Breast epithelium (tissue), 3 donors: ENCODE measurements at regions not wholly inside any gene's neighbourhood (a gene's known extent, or its start where the extent isn't known, plus 50 kb on each side); places are given as distances from the start of the nearest gene placed in this dataset.

ENCODE experiments used
- CTCF ChIP-seq, 3 donors: fragments of 450-650 bp; IDR thresholded peaks; one replicate each; pipeline ENCODE4 v1.5.1; 2016 to 2017; ENCODE audit warnings: antibody characterized with exemption in 3 of 3, mild to moderate bottlenecking in 3 of 3, moderate library complexity in 3 of 3
- POLR2A ChIP-seq: fragments of 450-650 bp; IDR thresholded peaks from one replicate; pipeline ENCODE4 v1.6.1; 2016; ENCODE audit warnings: antibody characterized with exemption, mild to moderate bottlenecking, moderate library complexity
- POLR2AphosphoS5 ChIP-seq, 3 donors: sonication (generic); formaldehyde crosslinking; IDR thresholded peaks; one replicate each; pipeline ENCODE4 v1.6.1; 2017; ENCODE audit warnings: antibody characterized with exemption in 3 of 3

- TF ChIP-seq CTCF (IDR thresholded peaks at IDR 0.05) (no peak), POLR2A (no peak), POLR2AphosphoS5 (IDR thresholded peaks at IDR 0.05) (no peak)
These were observed 150.0 kb downstream of the KCTD15 start for GRCh38 chr19:33946535-33947264.
